NCI-H1105 treated with DMSO at 0.1 percent for 48 hours (cell line): ENCODE measurements at regions not wholly inside any gene's neighbourhood (a gene's known extent, or its start where the extent isn't known, plus 50 kb on each side); places are given as distances from the start of the nearest gene placed in this dataset.
"Not testable (repeated sequence)": the region's sequence is repeated elsewhere in the genome, so short reads cannot be mapped to it uniquely, and the experiment has no call there.

ENCODE experiments used
- DNase-seq: peaks from one replicate; lab custom pipeline; 2025; lab: John Stamatoyannopoulos, UW

GRCh38 chr16:65426484-65426883 lies 304.6 kb upstream of the CDH11 start:
- DNase-seq, result no peak

DNA sequence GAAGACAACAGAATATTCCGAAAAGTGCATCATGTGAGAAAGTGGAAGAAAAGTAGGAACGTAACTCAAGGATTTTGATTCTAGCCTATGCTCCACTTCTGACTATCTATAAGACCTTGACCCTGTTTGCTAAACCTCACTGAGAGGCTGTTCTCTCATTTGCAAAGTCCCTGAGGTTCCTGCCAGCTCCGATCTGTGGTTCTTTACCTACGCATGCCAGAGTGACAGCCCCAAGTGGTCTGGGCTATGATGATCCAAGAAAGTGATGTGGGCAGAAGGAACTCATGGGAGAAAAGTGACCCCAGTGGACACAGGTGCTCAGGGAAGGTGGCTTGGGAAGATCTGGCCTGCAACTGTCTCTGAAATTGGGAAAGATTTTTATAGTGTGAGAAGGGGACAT lies 301.1 kb upstream of the CDH11 start:
- DNase-seq, result no peak

DNA sequence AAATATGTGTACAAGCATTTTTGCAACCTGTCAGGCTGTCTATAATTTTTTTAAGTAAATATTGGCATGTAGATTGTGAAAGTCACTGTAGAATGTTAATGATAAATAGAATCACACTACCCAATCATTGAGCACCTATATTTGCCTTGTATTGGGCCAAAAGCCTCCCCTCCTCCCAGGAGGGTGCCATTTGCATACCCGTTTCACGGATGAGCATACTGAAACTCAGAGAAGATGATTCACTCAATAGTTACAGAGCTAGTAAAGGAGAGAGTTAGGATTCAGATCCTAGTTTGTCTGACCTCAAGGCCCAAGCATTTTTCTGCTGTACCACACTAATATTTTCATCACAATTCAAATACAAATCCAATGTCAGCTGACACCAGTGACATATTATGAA lies 299.7 kb upstream of the CDH11 start:
- no peak for DNase-seq

- no peak for DNase-seq
These were observed 296.6 kb upstream of the CDH11 start for GRCh38 chr16:65418435-65418834.

- DNase-seq, result no peak
These were observed 293.6 kb upstream of the CDH11 start for GRCh38 chr16:65415460-65415859.

DNA sequence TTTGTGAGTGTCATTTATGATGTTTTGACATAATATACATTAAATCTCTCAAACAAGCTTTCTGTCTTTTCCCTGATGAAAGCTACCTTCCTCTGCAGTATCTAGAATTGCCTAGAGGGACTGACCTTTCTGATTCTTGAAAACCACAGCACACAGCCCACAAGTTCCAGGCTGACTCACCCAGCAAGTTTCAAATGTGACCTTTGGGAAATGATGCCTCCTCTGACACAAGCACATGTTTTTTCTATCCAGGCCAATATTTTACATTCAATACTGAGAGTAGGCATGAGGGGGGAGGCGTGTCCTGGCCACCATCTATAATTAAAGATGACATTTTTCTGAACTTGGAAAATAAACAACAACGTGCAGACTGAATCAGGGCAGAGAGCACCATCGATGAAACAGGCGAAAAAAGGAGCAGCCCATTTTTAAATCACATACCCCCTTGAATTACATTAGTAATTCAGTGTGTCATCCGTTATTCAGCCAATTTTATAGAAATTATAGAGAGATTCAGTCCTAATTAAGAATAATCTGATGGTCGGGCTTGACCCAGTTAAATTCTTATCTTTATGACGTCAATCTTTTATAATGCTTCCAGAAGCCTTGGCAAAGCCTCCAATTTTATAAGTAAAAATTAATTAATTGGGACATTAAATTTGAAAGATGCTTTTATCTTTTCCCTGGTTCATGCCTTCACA lies 292.6 kb upstream of the CDH11 start:
- DNase-seq, result no peak

DNA sequence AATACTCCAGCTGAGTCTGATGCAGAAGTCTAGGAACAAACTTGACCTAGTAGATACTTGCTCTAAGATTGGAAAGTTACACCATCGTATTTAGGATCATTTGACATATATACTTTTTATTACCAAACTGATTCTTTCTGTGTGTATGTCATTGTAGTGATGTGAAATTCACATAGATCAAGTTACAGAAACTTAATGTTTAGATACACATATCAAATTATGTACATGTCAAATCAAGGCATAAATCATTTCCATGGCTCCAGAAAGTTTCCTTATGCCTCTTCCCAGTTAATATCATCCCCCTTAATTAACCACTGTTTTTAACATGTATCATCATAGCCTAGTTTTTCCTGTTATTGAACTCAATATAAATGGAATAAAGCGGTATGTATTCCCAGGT lies 292.0 kb upstream of the CDH11 start:
- no peak for DNase-seq

DNA sequence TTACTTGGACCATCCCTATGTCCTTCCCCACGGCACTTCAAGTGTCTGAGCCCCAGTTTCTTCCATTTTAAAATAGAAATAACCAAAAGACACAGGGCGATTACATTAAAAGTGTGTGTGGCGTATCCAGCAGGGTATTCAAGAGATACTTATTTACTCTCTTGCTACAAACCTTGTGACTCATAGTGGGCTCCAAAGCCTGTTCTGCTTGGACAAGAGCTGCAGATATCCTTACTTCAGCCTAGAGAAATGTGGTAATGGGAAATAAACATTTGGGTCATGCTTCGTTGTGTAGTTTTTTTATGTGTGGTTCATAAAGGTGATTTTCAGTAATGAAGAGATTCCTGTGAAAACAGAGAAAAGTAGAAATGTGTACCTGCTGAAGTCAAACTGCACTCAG lies 288.9 kb upstream of the CDH11 start:
- DNase-seq, result no peak

- DNase-seq, result no peak
These were observed 287.6 kb upstream of the CDH11 start for GRCh38 chr16:65409510-65409909.

DNA sequence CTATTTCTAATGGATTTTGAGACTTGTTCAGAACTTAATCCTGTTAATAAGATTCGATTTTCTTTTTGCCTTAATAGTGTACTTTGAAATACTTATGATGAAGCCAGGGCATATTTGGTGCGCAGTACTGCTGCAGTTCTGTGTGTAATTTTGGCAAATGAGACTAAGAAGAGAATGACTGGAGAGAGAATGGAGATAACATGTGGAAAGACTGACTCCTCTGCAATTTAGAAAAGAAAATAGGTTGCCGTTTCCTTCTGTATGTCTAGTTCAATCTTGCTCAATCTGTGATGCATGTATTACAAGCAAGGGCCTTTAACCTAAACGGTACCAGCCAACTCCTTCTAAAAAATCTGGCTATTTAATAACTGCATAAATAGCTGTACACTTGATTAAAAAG lies 285.1 kb upstream of the CDH11 start:
- no peak for DNase-seq

- no peak for DNase-seq
These were observed 284.3 kb upstream of the CDH11 start for GRCh38 chr16:65406116-65406515.

GRCh38 chr16:65394281-65394680 lies 272.4 kb upstream of the CDH11 start:
- DNase-seq, result no peak

- DNase-seq, result no peak
These were observed 271.1 kb upstream of the CDH11 start for GRCh38 chr16:65392806-65393565.

DNA sequence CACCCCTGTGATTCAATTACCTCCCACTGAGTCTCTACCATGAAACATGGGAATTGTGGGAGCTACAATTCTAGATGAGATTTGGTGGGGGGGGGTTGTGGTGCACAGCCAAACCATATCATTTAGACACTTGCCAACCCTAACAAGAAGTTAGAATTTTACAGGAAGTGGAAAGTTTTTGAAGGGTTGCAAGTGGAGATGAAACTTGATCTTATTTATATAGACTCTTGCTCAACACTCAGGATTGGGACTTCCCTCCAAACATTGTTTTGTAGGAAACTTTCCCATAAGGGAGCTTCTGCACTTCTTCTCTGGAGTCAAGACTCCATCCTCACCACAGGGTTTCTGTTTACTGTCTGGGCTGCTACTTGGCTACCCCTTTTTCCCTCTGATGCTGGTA lies 266.7 kb upstream of the CDH11 start:
- no peak for DNase-seq

DNA sequence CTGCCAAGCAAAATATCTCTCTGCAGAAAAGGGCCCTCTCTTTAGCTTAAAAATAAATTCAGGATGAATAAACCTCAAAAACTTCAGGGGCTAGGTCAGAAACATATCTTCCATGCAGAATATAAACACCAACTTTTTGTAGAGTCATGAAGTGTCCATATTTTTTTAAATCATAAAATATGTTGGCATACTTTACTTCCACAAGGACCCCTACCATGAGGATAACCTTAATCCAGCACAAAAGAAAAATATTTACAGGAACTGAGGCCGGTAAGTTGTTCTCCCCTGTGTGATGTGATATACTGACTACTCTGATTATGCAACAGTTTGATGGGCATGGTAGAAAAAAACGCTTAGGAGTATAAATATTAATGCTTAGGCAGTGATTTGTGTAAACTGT lies 264.8 kb upstream of the CDH11 start:
- no peak for DNase-seq

- no peak for DNase-seq
These were observed 262.6 kb upstream of the CDH11 start for GRCh38 chr16:65384441-65384840.

DNA sequence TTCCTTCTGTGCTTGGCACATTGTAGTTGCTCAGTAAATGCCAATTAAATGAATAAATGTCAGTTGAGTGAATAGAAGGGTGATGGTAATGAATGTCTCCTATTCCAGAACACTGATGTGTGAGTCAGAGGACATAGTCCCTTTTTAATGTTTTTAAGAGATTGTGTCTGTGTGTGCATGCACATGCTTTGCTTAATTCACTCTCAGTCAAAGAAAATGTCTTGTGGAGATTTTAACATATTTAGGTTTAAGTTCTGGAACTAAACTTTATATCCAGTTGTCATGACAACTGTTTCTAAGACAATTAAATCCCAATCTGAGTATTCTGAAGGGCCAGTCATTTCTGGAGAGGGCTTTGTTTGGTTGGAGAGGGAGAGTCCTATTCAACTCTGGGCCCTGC lies 255.3 kb upstream of the CDH11 start:
- DNase-seq, result no peak

DNA sequence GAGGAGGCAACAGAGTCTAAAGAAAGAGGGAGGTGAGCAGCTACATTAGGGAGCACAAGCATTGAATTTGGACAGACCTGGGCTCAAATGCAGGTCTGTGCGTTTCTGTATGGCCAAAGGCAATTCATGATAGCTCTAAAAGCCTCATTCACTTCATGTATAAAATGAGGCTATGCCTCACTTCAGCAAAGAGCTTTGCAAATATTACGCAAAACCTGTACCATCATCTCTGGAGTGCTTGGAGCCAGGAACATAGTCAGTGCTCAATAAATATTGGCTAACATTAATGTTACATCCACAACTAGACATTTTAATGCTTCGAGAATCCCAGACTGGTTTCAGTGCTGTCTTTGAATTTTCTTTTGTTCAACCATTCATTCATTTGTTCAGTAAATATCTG lies 254.7 kb upstream of the CDH11 start:
- DNase-seq, result no peak

DNA sequence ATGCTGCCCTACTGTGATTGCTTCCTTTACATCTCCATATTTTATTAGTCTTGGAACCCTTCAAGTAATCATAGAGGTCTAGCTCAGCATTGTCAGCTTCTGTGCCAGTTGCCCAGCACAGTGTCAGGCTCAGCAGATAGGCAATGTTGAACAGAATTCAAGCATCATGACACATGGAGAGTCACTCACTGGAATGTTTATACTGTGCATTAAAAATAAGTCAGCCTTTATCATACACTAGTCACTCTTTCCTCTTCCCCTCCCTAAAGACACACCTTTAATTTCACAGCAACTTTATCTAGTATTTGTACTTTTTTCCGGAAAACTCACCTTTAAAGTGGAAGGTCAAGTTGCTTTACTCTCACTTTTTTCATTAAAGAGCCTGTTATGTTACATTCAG lies 253.8 kb upstream of the CDH11 start:
- DNase-seq, result no peak

GRCh38 chr16:65373097-65373496 lies 251.2 kb upstream of the CDH11 start:
- no peak for DNase-seq

GRCh38 chr16:65372171-65372570 lies 250.3 kb upstream of the CDH11 start:
- DNase-seq, result no peak

- DNase-seq, result no peak
These were observed 244.2 kb upstream of the CDH11 start for GRCh38 chr16:65365732-65366715.

DNA sequence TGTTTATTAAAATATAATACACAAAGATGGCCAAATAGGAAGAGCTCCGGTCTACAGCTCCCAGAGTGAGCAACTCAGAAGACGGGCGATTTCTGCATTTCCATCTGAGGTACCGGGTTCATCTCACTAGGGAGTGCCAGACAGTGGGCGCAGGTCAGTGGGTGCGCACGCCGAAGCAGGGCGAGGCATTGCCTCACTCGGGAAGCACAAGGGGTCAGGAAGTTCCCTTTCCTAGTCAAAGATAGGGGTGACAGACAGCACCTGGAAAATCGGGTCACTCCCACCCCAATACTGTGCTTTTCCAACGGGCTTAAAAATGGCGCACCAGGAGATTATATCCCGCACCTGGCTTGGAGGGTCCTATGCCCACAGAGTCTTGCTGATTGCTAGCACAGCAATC lies 234.9 kb upstream of the CDH11 start:
- not testable (repeated sequence) for DNase-seq
